RWPE2 (cell line): ENCODE measurements at regions not wholly inside any gene's neighbourhood (a gene's known extent, or its start where the extent isn't known, plus 50 kb on each side); places are given as distances from the start of the nearest gene placed in this dataset.

Experiments
- ATAC-seq: fragments of 200-7000 bp; cut with Tn5 transposase; 3 replicates; pipeline ENCODE4 v1.9.1; 2021; ENCODE audit warnings: low read depth
- DNase-seq: peaks from one replicate; pipeline ENCODE4 v3.0.0-alpha.2; 2020; ENCODE audit warnings: low spot score
- H3K27ac ChIP-seq: fragments of 450-650 bp; 2 replicates; pipeline ENCODE4 v1.5.1; 2017; ENCODE audit warnings: mild to moderate bottlenecking; ENCODE audit not compliant: poor library complexity, severe bottlenecking
- H3K27me3 ChIP-seq: fragments of 250-450 bp; sonication (Bioruptor Pico); 2 replicates; pipeline ENCODE4 v1.5.1; 2021; ENCODE audit warnings: mild to moderate bottlenecking, moderate library complexity; ENCODE audit not compliant: insufficient read depth, poor library complexity, severe bottlenecking
- H3K36me3 ChIP-seq: fragments of 250-450 bp; sonication (Bioruptor Pico); 2 replicates; pipeline ENCODE4 v1.5.1; 2020; ENCODE audit warnings: low read depth, mild to moderate bottlenecking, moderate library complexity
- H3K4me1 ChIP-seq: fragments of 250-450 bp; sonication (Bioruptor Pico); 2 replicates; pipeline ENCODE4 v1.5.1; 2021; ENCODE audit warnings: mild to moderate bottlenecking, moderate library complexity; ENCODE audit not compliant: insufficient read depth, poor library complexity, severe bottlenecking
- H3K4me3 ChIP-seq: fragments of 250-450 bp; sonication (Bioruptor Pico); 2 replicates; pipeline ENCODE4 v1.5.1; 2021; ENCODE audit warnings: mild to moderate bottlenecking, moderate library complexity; ENCODE audit not compliant: severe bottlenecking
- H3K9me3 ChIP-seq: fragments of 250-450 bp; sonication (Bioruptor Pico); 2 replicates; pipeline ENCODE4 v1.5.1; 2021; ENCODE audit warnings: mild to moderate bottlenecking, moderate library complexity; ENCODE audit not compliant: severe bottlenecking
- CTCF ChIP-seq: fragments of 450-650 bp; IDR thresholded peaks from one replicate; pipeline ENCODE4 v1.5.1; 2017; ENCODE audit warnings: mild to moderate bottlenecking, moderate library complexity; ENCODE audit not compliant: poor library complexity, severe bottlenecking

DNA sequence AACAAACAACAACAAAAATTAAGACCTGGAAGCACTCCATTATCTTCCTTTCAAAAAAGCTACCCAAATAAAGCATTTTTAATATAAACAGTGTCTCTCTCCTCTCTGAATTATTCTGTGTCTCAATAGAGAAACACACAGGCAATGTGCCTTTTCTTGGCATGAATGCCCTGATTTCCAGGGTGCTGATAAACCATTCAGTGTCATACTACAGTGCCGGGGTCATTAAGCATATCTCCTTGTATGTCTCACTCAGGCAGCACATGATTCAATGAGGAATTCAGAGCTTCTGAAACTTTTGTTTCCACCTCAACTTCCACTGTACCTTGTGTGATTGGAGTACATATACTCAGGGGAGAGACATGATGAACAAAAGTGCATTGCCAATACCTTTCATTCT, 294.0 kb upstream of the SLC24A2 start:
- Histone ChIP-seq H3K27me3 (no peaks in the 10 kb centered on the region), H3K27ac (no peak overlapping the region), H3K4me3 (no peak overlapping the region), H3K9me3 (no peaks in the 10 kb centered on the region), H3K4me1 (no peaks in the 10 kb centered on the region), H3K36me3 (no peaks in the 10 kb centered on the region)
- ATAC-seq = no peak
- DNase-seq = no peak
- TF ChIP-seq CTCF = no peak

- no peak overlapping the region for H3K27ac ChIP-seq
- DNase-seq (no peak), ATAC-seq (no peak)
- no peaks in the 10 kb centered on the region for H3K4me1 ChIP-seq
- H3K4me3 ChIP-seq = no peak overlapping the region
- no peaks in the 10 kb centered on the region for H3K27me3 ChIP-seq
- no peaks in the 10 kb centered on the region for H3K9me3 ChIP-seq
- TF ChIP-seq CTCF = no peak
- H3K36me3 ChIP-seq = no peaks in the 10 kb centered on the region
These were observed 293.6 kb upstream of the SLC24A2 start for GRCh38 chr9:20082406-20082805.

- DNase-seq = no peak
- H3K27me3 ChIP-seq = no peaks in the 10 kb centered on the region
- TF ChIP-seq CTCF = no peak
- no peaks in the 10 kb centered on the region for H3K4me1 ChIP-seq
- H3K9me3 ChIP-seq = no peaks in the 10 kb centered on the region
- no peak overlapping the region for H3K27ac ChIP-seq
- no peak overlapping the region for H3K4me3 ChIP-seq
- H3K36me3 ChIP-seq = no peaks in the 10 kb centered on the region
- no peak for ATAC-seq
These were observed 289.4 kb upstream of the SLC24A2 start for GRCh38 chr9:20078246-20078645.

- no peaks in the 10 kb centered on the region for H3K27me3 ChIP-seq
- H3K27ac ChIP-seq = no peak overlapping the region
- H3K4me1 ChIP-seq = no peaks in the 10 kb centered on the region
- H3K4me3 ChIP-seq = no peak overlapping the region
- no peak for ATAC-seq
- no peak for DNase-seq
- H3K9me3 ChIP-seq = no peaks in the 10 kb centered on the region
- TF ChIP-seq CTCF = no peak
- H3K36me3 ChIP-seq = no peaks in the 10 kb centered on the region
These were observed 285.5 kb upstream of the SLC24A2 start for GRCh38 chr9:20074291-20074690.

DNA sequence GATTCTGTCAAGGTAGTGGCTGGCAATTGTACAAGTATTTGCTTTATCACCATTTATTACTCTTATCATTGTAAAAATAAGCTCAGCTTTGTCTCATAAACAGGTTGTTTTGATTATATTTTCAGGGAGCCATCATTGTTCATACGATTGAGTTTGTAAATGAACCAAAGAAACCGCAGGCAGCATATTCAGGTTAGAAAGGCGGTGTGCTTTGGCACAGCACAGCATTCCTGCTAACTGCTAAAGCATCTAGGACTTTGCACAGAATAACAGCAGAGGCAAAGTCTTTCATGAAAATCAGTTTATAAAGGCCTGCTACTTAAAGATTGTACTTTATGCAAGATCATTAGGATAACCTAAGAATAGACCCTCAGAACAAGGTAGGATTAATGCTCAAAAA, 281.5 kb upstream of the SLC24A2 start:
- DNase-seq (no peak), ATAC-seq (no peak)
- H3K36me3 ChIP-seq = no peaks in the 10 kb centered on the region
- H3K27ac ChIP-seq = no peak overlapping the region
- no peak overlapping the region for H3K4me3 ChIP-seq
- H3K4me1 ChIP-seq = no peaks in the 10 kb centered on the region
- no peaks in the 10 kb centered on the region for H3K9me3 ChIP-seq
- peaks cover 12% of the 10 kb centered on the region for H3K27me3 ChIP-seq
- no peak for TF ChIP-seq CTCF
